H9 (cell line): ENCODE measurements at regions not wholly inside any gene's neighbourhood (a gene's known extent, or its start where the extent isn't known, plus 50 kb on each side); places are given as distances from the start of the nearest gene placed in this dataset.

ENCODE experiments used
- DNase-seq: peaks from one replicate; pipeline ENCODE4 v3.0.0-alpha.2; 2017
- H2AFZ ChIP-seq: one replicate; pipeline ENCODE4 v1.6.1; 2013; ENCODE audit warnings: mild to moderate bottlenecking, low read length, control low read depth, moderate library complexity
- H2AK5ac ChIP-seq: 2 replicates; pipeline ENCODE4 v1.6.1; 2013; ENCODE audit warnings: low read length, control low read depth, mixed read lengths; ENCODE audit not compliant: insufficient read length
- H2BK120ac ChIP-seq: one replicate; pipeline ENCODE4 v1.6.1; 2013; ENCODE audit warnings: low read depth, mild to moderate bottlenecking, low read length, control low read depth, inconsistent platforms; ENCODE audit not compliant: poor library complexity, severe bottlenecking
- H2BK12ac ChIP-seq: 2 replicates; pipeline ENCODE4 v1.6.1; 2013; ENCODE audit warnings: low read length, control low read depth, mixed read lengths, low read depth; ENCODE audit not compliant: insufficient read length
- H2BK15ac ChIP-seq: 2 replicates; pipeline ENCODE4 v1.6.1; 2013; ENCODE audit warnings: low read depth, low read length, control low read depth
- H2BK20ac ChIP-seq: one replicate; pipeline ENCODE4 v1.6.1; 2013; ENCODE audit warnings: low read depth, mild to moderate bottlenecking, low read length, control low read depth, inconsistent platforms; ENCODE audit not compliant: poor library complexity, severe bottlenecking
- H2BK5ac ChIP-seq: 2 replicates; pipeline ENCODE4 v1.6.1; 2013; ENCODE audit warnings: low read length, control low read depth, mixed read lengths; ENCODE audit not compliant: insufficient read length
- H3K14ac ChIP-seq: 2 replicates; pipeline ENCODE4 v1.6.1; 2013; ENCODE audit warnings: low read length, control low read depth; ENCODE audit not compliant: insufficient read depth
- H3K18ac ChIP-seq: 2 replicates; pipeline ENCODE4 v1.6.1; 2013; ENCODE audit warnings: low read depth, mild to moderate bottlenecking, mixed read lengths, low read length, control low read depth; ENCODE audit not compliant: insufficient read length
- H3K23ac ChIP-seq: 2 replicates; pipeline ENCODE4 v1.6.1; 2013; ENCODE audit warnings: low read length, control low read depth, mixed read lengths, low read depth; ENCODE audit not compliant: insufficient read length
- H3K23me2 ChIP-seq: 2 replicates; pipeline ENCODE4 v1.6.1; 2013; ENCODE audit warnings: low read depth, mild to moderate bottlenecking, mixed read lengths, low read length, control low read depth; ENCODE audit not compliant: insufficient read length, poor library complexity, severe bottlenecking
- H3K27ac ChIP-seq: 2 replicates; pipeline ENCODE4 v1.5.1; 2013; ENCODE audit warnings: low read length, control low read depth, mixed read lengths, low read depth; ENCODE audit not compliant: insufficient read length
- H3K27me3 ChIP-seq: 2 replicates; pipeline ENCODE4 v1.6.1; 2013; ENCODE audit warnings: low read length, control low read depth, inconsistent platforms; ENCODE audit not compliant: insufficient read depth
- H3K4ac ChIP-seq: 2 replicates; pipeline ENCODE4 v1.6.1; 2013; ENCODE audit warnings: low read depth, mild to moderate bottlenecking, control low read depth, inconsistent platforms, low read length, moderate library complexity
- H3K4me1 ChIP-seq: 2 replicates; pipeline ENCODE4 v1.6.1; 2013; ENCODE audit warnings: low read length, control low read depth, inconsistent platforms; ENCODE audit not compliant: insufficient read depth
- H3K4me2 ChIP-seq: 2 replicates; pipeline ENCODE4 v1.6.1; 2013; ENCODE audit warnings: low read length, control low read depth, mixed read lengths; ENCODE audit not compliant: insufficient read length, insufficient read depth
- H3K56ac ChIP-seq: 2 replicates; pipeline ENCODE4 v1.6.1; 2013; ENCODE audit warnings: low read depth, mild to moderate bottlenecking, mixed read lengths, low read length, control low read depth; ENCODE audit not compliant: insufficient read length
- H3K79me1 ChIP-seq: 2 replicates; pipeline ENCODE4 v1.6.1; 2013; ENCODE audit warnings: low read depth, mild to moderate bottlenecking, moderate library complexity, low read length, control low read depth, inconsistent platforms; ENCODE audit not compliant: insufficient read depth, poor library complexity, severe bottlenecking
- H3K79me2 ChIP-seq: 2 replicates; pipeline ENCODE4 v1.6.1; 2013; ENCODE audit warnings: low read length, control low read depth, inconsistent platforms; ENCODE audit not compliant: insufficient read depth
- H3K9ac ChIP-seq: 2 replicates; pipeline ENCODE4 v1.6.1; 2013; ENCODE audit warnings: low read length, control low read depth, mixed read lengths; ENCODE audit not compliant: insufficient read length; ENCODE audit errors: extremely low read depth
- H3K9me3 ChIP-seq: one replicate; pipeline ENCODE4 v1.6.1; 2013; ENCODE audit warnings: low read depth, low read length, inconsistent platforms; ENCODE audit not compliant: control insufficient read depth
- H3T11ph ChIP-seq: one replicate; pipeline ENCODE4 v1.6.1; 2013; ENCODE audit warnings: mild to moderate bottlenecking, low read length, control low read depth, inconsistent platforms
- H4K20me1 ChIP-seq: one replicate; pipeline ENCODE4 v1.6.1; 2013; ENCODE audit not compliant: control insufficient read depth, insufficient read length, insufficient read depth
- H4K5ac ChIP-seq: 2 replicates; pipeline ENCODE4 v1.6.1; 2013; ENCODE audit warnings: low read depth, mild to moderate bottlenecking, mixed read lengths, low read length, control low read depth; ENCODE audit not compliant: insufficient read length
- H4K8ac ChIP-seq: replicated peaks from 2 replicates; pipeline ENCODE4 v1.6.1; 2013; ENCODE audit warnings: low read length, control low read depth, mixed read lengths, low read depth; ENCODE audit not compliant: insufficient read length
- H4K91ac ChIP-seq: 2 replicates; pipeline ENCODE4 v1.6.1; 2013; ENCODE audit warnings: low read depth, mild to moderate bottlenecking, moderate library complexity, mixed read lengths, low read length, control low read depth; ENCODE audit not compliant: insufficient read length
- H3K27ac Mint-ChIP-seq, 3 experiments: 2 replicates in 2 of 3; 3 replicates in 1 of 3; pipeline ENCODE4 v1.8.0; 2020 to 2021; ENCODE audit warnings: mixed read lengths in 3 of 3, mild to moderate bottlenecking in 1 of 3, moderate library complexity in 1 of 3
- H3K27me3 Mint-ChIP-seq: 2 replicates; pipeline ENCODE4 v1.8.0; 2021; ENCODE audit warnings: low read depth, mild to moderate bottlenecking, moderate library complexity, mixed read lengths
- H3K36me3 Mint-ChIP-seq, 3 experiments: 2 replicates in 2 of 3; 3 replicates in 1 of 3; pipeline ENCODE4 v1.8.0; 2020 to 2021; ENCODE audit warnings: low read depth in 3 of 3, mixed read lengths in 3 of 3; ENCODE audit not compliant: insufficient read depth in 1 of 3
- H3K4me1 Mint-ChIP-seq, 2 experiments: 2 replicates each; pipeline ENCODE4 v1.8.0; 2020; ENCODE audit warnings: mixed read lengths in 2 of 2
- H3K4me3 Mint-ChIP-seq, 2 experiments: 2 replicates in 1 of 2; 3 replicates in 1 of 2; pipeline ENCODE4 v1.8.0; 2020 to 2021; ENCODE audit warnings: mild to moderate bottlenecking in 2 of 2, mixed read lengths in 2 of 2, moderate library complexity in 1 of 2
- H3K9me3 Mint-ChIP-seq, 2 experiments: 2 replicates in 1 of 2; 3 replicates in 1 of 2; pipeline ENCODE4 v1.8.0; 2020; ENCODE audit warnings: mild to moderate bottlenecking in 2 of 2, mixed read lengths in 2 of 2, moderate library complexity in 1 of 2
- WGBS: extraction: QIAGEN DNeasy Blood & Tissue Kit; methylation state at CpG from one replicate; pipeline ENCODE4 v1.1.7; 2013; ENCODE audit warnings: missing lambda C conversion rate, low lambda C conversion rate, mixed read lengths; ENCODE audit not compliant: insufficient read length; ENCODE audit errors: extremely low coverage; 5-methylcytosine and 5-hydroxymethylcytosine counted together
- TF ChIP-seq, protein P1 (sequence below): fragments of 200-600 bp; sonication (generic); conservative IDR thresholded peaks from 3 replicates; pipeline ENCODE4 v1.8.0; 2021; ENCODE audit warnings: antibody characterized with exemption, mild to moderate bottlenecking

DNA sequence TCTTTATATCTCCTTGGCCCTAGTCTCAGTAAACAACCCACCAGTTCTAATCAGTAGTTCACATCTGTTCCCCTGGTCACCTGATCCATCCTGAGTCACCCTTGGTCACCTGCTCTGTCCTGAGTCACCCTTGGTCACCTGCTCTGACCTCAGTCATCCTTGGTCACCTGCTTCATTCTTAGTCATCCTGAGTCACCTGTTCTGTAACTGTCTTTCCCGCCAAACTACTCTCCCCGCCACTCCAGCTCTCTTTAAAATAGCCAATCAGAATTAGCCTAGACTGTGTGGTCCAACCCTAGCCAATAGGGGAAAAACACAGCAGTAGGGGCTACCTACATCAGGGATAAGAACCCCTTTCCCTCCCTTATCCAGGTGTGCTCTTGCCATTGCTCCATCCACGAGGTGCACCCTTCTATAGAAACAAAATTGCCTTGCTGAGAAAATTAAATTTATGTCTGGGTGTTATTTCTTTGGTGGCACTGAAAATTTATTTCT, 245.4 kb upstream of the DIO3 start:
- H2BK20ac ChIP-seq = no peak overlapping the region
- no peak overlapping the region for H2BK120ac ChIP-seq
- no CpG with 5 or more reads among the region's 3 CpGs for WGBS
- H3K79me2 ChIP-seq = no peaks in the 10 kb centered on the region
- no peak overlapping the region for H4K91ac ChIP-seq
- H3K27ac ChIP-seq = no peak overlapping the region
- H2BK12ac ChIP-seq = no peak overlapping the region
- no peak overlapping the region for H3K56ac ChIP-seq
- H3K18ac ChIP-seq = no peak overlapping the region
- Mint-ChIP-seq H3K4me1 (peaks cover 0 to 4% of the 10 kb centered on the region in 2 experiments; a peak in 2 of 4 replicates), H3K4me3 (no peak overlapping the region), H3K27me3 (peaks cover 37% of the 10 kb centered on the region), H3K27ac (no peak overlapping the region), H3K36me3 (peaks cover 0 to 9% (median 0%) of the 10 kb centered on the region in 3 experiments; a peak in 5 of 7 replicates), H3K9me3 (peaks cover 15 to 23% of the 10 kb centered on the region in 2 experiments)
- no peak overlapping the region for H3K4me2 ChIP-seq
- H3K4me1 ChIP-seq = no peaks in the 10 kb centered on the region
- no peak overlapping the region for H2AFZ ChIP-seq
- no peaks in the 10 kb centered on the region for H3K27me3 ChIP-seq
- no peak overlapping the region for H3K4ac ChIP-seq
- H4K8ac ChIP-seq = no peak overlapping the region
- H3K23ac ChIP-seq = no peak overlapping the region
- no peak overlapping the region for H3T11ph ChIP-seq
- H3K14ac ChIP-seq = no peak overlapping the region
- H2BK15ac ChIP-seq = no peak overlapping the region
- no peak overlapping the region for H2AK5ac ChIP-seq
- no peak overlapping the region for H2BK5ac ChIP-seq
- H3K9me3 ChIP-seq = no peaks in the 10 kb centered on the region
- H4K20me1 ChIP-seq = no peaks in the 10 kb centered on the region
- DNase-seq = no peak
- H4K5ac ChIP-seq = no peak overlapping the region
- TF ChIP-seq, protein P1, sequence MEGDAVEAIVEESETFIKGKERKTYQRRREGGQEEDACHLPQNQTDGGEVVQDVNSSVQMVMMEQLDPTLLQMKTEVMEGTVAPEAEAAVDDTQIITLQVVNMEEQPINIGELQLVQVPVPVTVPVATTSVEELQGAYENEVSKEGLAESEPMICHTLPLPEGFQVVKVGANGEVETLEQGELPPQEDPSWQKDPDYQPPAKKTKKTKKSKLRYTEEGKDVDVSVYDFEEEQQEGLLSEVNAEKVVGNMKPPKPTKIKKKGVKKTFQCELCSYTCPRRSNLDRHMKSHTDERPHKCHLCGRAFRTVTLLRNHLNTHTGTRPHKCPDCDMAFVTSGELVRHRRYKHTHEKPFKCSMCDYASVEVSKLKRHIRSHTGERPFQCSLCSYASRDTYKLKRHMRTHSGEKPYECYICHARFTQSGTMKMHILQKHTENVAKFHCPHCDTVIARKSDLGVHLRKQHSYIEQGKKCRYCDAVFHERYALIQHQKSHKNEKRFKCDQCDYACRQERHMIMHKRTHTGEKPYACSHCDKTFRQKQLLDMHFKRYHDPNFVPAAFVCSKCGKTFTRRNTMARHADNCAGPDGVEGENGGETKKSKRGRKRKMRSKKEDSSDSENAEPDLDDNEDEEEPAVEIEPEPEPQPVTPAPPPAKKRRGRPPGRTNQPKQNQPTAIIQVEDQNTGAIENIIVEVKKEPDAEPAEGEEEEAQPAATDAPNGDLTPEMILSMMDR = no peak
- no peaks in the 10 kb centered on the region for H3K23me2 ChIP-seq
- no peaks in the 10 kb centered on the region for H3K79me1 ChIP-seq
- no peak overlapping the region for H3K9ac ChIP-seq
